SU-DHL-6 (cell line): ENCODE measurements at regions not wholly inside any gene's neighbourhood (a gene's known extent, or its start where the extent isn't known, plus 50 kb on each side); places are given as distances from the start of the nearest gene placed in this dataset.

Source experiments
- H2AFZ ChIP-seq: fragments of 200-600 bp; sonication (generic); 2 replicates; pipeline ENCODE4 v1.6.1; 2014; ENCODE audit warnings: low read depth, mild to moderate bottlenecking, moderate library complexity, mixed read lengths, antibody characterized with exemption, low read length; ENCODE audit not compliant: severe bottlenecking
- H3F3A ChIP-seq: fragments of 200-600 bp; shearing (Covaris generic); 2 replicates; pipeline ENCODE4 v1.6.0; 2016; ENCODE audit warnings: antibody characterized with exemption, mild to moderate bottlenecking; ENCODE audit not compliant: insufficient read depth
- H3K27ac ChIP-seq: fragments of 200-600 bp; sonication (generic); 2 replicates; pipeline ENCODE4 v1.5.1; 2016; ENCODE audit warnings: low read depth, mild to moderate bottlenecking, low read length, moderate library complexity, mixed read lengths
- H3K27me3 ChIP-seq: fragments of 200-600 bp; sonication (generic), shearing (Covaris generic); 2 replicates; pipeline ENCODE4 v1.6.0; 2014; ENCODE audit warnings: mild to moderate bottlenecking, low read length
- H3K36me3 ChIP-seq: fragments of 200-600 bp; sonication (generic); 2 replicates; pipeline ENCODE4 v1.6.1; 2014; ENCODE audit warnings: mild to moderate bottlenecking, low read length, mixed read lengths
- H3K4me2 ChIP-seq: fragments of 300-600, 200-600 bp; shearing (Covaris generic), sonication (generic); 2 replicates; pipeline ENCODE4 v1.6.0; 2014; ENCODE audit warnings: low read length, low read depth, mild to moderate bottlenecking; ENCODE audit not compliant: poor library complexity, severe bottlenecking
- H3K4me3 ChIP-seq: fragments of 200-600 bp; sonication (generic); 2 replicates; pipeline ENCODE4 v1.5.1; 2014; ENCODE audit warnings: antibody characterized with exemption, low read length, mild to moderate bottlenecking, mixed read lengths; ENCODE audit not compliant: insufficient read depth, poor library complexity, severe bottlenecking
- H3K79me2 ChIP-seq: fragments of 200-600 bp; sonication (generic); 2 replicates; pipeline ENCODE4 v1.6.1; 2014; ENCODE audit warnings: mild to moderate bottlenecking, low read length, moderate library complexity; ENCODE audit not compliant: insufficient read depth
- H3K9ac ChIP-seq: fragments of 200-600 bp; sonication (generic); 2 replicates; pipeline ENCODE4 v1.7.0; 2014; ENCODE audit warnings: mild to moderate bottlenecking, low read length
- H3K9me2 ChIP-seq: fragments of 200-600 bp; sonication (generic); replicated peaks from 2 replicates; pipeline ENCODE4 v1.6.1; 2014; ENCODE audit warnings: low read length; ENCODE audit not compliant: insufficient read depth
- H3K9me3 ChIP-seq: fragments of 200-600 bp; sonication (generic); 2 replicates; pipeline ENCODE4 v1.6.1; 2014; ENCODE audit warnings: low read length, mixed read lengths; ENCODE audit not compliant: insufficient read depth
- H4K20me1 ChIP-seq: fragments of 200-600 bp; sonication (generic); 2 replicates; pipeline ENCODE4 v1.6.1; 2014; ENCODE audit warnings: low read depth, mild to moderate bottlenecking, antibody characterized with exemption, low read length, moderate library complexity, mixed read lengths
- CTCF ChIP-seq: fragments of 200-600 bp; sonication (generic); IDR thresholded peaks from one replicate; pipeline ENCODE4 v1.5.1; 2017; ENCODE audit warnings: antibody characterized with exemption, mild to moderate bottlenecking, low read length, moderate library complexity; ENCODE audit not compliant: insufficient read depth, poor library complexity, severe bottlenecking
- EZH2phosphoT487 ChIP-seq: fragments of 200-600 bp; sonication (generic), shearing (Covaris generic); conservative IDR thresholded peaks from 2 replicates; pipeline ENCODE4 v1.6.1; 2018; ENCODE audit warnings: mild to moderate bottlenecking, antibody characterized with exemption, low read length, moderate library complexity, mixed read lengths

GRCh38 chr22:27660306-27660705 is 141.2 kb downstream of the MN1 start:
- no peak overlapping the region for H3K4me2 ChIP-seq
- H3K27me3 ChIP-seq: no peaks in the 10 kb centered on the region
- H3K79me2 ChIP-seq: no peaks in the 10 kb centered on the region
- H3K27ac ChIP-seq: no peak overlapping the region
- H4K20me1 ChIP-seq: no peaks in the 10 kb centered on the region
- no peaks in the 10 kb centered on the region for H3F3A ChIP-seq
- no peaks in the 10 kb centered on the region for H3K36me3 ChIP-seq
- no peaks in the 10 kb centered on the region for H3K9me2 ChIP-seq
- no peak for TF ChIP-seq EZH2phosphoT487
- TF ChIP-seq CTCF: no peak
- H3K9me3 ChIP-seq: no peaks in the 10 kb centered on the region
- H3K9ac ChIP-seq: no peak overlapping the region
- H3K4me3 ChIP-seq: no peak overlapping the region
- H2AFZ ChIP-seq: no peak overlapping the region

DNA sequence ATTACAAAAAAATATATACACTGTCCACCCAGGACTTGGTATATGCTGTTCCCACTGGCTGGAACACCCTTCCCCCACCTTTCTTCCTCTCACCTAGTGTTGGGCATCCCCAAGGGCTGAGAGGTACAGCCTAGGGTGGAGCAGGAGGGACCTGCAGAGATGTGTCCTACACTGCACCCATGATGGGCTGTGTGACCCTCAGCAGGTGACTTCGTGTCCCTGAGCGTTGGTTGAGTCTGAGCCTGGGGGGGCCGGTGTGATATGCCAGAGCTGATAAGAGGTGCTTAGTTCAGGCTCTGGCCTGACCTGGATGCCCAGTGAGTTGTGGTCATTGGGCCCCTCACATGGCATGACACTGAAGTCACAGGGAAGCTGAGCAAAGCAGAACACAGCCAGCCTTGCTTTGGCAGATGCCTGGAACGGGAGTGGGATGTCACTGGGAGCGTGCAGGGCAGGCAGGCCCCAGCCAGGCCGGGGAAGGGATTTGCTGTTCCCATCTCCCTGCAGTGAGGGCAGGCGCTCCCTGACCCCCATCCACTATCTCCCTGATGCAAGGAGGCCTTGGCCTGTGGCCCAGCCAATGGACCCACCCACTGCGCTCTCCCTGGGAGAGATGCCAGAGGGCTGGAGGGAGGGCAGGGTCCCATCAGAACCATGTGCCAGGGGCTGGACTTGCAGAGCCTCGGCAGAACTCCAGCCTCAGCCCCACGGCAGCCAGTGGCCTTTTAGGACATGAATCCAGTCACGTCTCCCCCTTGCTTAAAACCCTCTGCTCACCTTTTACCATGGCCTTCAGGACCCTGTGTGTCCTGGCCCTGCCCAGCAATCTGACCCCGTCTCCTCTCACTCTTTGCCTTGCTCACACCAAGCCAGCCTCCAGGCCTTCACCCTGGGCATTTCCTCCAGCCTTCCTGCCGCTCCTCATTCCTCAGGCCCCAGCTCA is 138.9 kb downstream of the MN1 start:
- Histone ChIP-seq H3K4me3 (no peak overlapping the region), H3K36me3 (no peaks in the 10 kb centered on the region), H3K9ac (no peak overlapping the region), H3K27ac (no peak overlapping the region), H3K9me2 (no peaks in the 10 kb centered on the region), H3K79me2 (no peaks in the 10 kb centered on the region), H3K27me3 (no peaks in the 10 kb centered on the region), H3F3A (no peaks in the 10 kb centered on the region), H4K20me1 (no peaks in the 10 kb centered on the region), H2AFZ (no peak overlapping the region), H3K9me3 (no peaks in the 10 kb centered on the region; the same call in 1 of the 2 replicates), H3K4me2 (no peak overlapping the region)
- TF ChIP-seq EZH2phosphoT487 (no peak), CTCF (no peak)

- Histone ChIP-seq H3K79me2 (no peaks in the 10 kb centered on the region), H3K4me3 (no peak overlapping the region), H3F3A (no peaks in the 10 kb centered on the region), H3K9ac (no peak overlapping the region), H3K9me3 (no peaks in the 10 kb centered on the region; the same call in 1 of the 2 replicates), H3K36me3 (no peaks in the 10 kb centered on the region), H3K9me2 (no peaks in the 10 kb centered on the region), H3K27me3 (no peaks in the 10 kb centered on the region), H2AFZ (no peak overlapping the region), H4K20me1 (no peaks in the 10 kb centered on the region), H3K4me2 (no peak overlapping the region), H3K27ac (no peak overlapping the region)
- TF ChIP-seq EZH2phosphoT487: no peak
- TF ChIP-seq CTCF: no peak
Measured at GRCh38 chr22:27663812-27664211, 137.7 kb downstream of the MN1 start.
